ENCODE measurements at regions not wholly inside any gene's neighbourhood (a gene's known extent, or its start where the extent isn't known, plus 50 kb on each side); places are given as distances from the start of the nearest gene placed in this dataset.

DNA sequence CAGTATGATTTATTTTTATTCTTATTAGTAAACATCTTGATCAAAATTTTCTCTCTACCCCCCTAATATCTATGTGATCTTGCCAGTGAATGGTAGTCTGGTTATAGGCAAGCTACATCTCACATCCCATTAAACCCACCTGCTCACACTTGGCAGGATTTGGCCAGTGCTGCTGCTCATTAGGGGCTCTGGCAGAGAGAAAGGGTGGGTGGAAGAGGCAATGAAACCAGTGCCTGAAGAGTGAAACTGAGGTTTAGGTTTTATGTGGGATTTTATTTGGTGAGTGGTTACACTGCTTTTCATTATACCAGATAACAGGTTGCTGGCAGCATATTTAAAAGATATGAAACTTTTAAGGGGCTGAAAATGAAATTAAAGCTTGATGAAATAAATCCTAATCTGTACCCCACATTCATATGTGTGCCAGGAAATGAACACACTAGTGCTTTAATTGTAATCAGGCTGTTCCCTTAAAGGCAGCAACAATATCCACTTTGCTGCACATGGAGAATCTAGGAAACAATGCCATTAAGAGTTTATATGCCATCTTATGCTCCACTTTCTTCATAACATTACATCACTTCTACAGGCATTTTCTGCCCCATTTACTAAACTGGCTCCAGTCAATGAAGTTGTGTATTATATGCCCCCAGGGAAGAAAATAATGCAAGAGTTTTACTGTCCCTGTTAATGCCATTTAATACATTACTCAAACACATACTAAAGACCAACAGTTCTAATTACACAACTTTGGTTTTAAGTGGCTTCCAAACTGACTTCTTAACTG, 688.7 kb downstream of the MECOM start:
- Histone ChIP-seq H3K4me1 (no peaks in the 10 kb centered on the region), H3K9me3 (no peaks in the 10 kb centered on the region), H3K4me3 (no peak overlapping the region), H3K36me3 (ENCODE audit: low read depth, missing control alignments) (no peaks in the 10 kb centered on the region), H3K27me3 (no peaks in the 10 kb centered on the region), H3K27ac (no peak overlapping the region)
- DNase-seq: no peak
- TF ChIP-seq, protein P1, sequence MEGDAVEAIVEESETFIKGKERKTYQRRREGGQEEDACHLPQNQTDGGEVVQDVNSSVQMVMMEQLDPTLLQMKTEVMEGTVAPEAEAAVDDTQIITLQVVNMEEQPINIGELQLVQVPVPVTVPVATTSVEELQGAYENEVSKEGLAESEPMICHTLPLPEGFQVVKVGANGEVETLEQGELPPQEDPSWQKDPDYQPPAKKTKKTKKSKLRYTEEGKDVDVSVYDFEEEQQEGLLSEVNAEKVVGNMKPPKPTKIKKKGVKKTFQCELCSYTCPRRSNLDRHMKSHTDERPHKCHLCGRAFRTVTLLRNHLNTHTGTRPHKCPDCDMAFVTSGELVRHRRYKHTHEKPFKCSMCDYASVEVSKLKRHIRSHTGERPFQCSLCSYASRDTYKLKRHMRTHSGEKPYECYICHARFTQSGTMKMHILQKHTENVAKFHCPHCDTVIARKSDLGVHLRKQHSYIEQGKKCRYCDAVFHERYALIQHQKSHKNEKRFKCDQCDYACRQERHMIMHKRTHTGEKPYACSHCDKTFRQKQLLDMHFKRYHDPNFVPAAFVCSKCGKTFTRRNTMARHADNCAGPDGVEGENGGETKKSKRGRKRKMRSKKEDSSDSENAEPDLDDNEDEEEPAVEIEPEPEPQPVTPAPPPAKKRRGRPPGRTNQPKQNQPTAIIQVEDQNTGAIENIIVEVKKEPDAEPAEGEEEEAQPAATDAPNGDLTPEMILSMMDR (IDR thresholded peaks at IDR 0.05): no peak
- no peak for TF ChIP-seq POLR2A (IDR thresholded peaks at IDR 0.05)
- intact Hi-C loops (cut with DNase I; ENCODE audit: low total_unique reads): no loop called here

GRCh38 chr3:168973897-168974296, 689.6 kb downstream of the MECOM start:
- Histone ChIP-seq H3K4me1 (no peaks in the 10 kb centered on the region), H3K27me3 (no peaks in the 10 kb centered on the region), H3K36me3 (ENCODE audit: low read depth, missing control alignments) (no peaks in the 10 kb centered on the region), H3K27ac (no peak overlapping the region), H3K4me3 (no peak overlapping the region), H3K9me3 (no peaks in the 10 kb centered on the region)
- intact Hi-C loops (cut with DNase I; ENCODE audit: low total_unique reads): no loop called here
- TF ChIP-seq POLR2A (IDR thresholded peaks at IDR 0.05): no peak
- TF ChIP-seq, protein P1 (IDR thresholded peaks at IDR 0.05): no peak
- WGBS, 2 donors: 89 to 95% methylated on average over 2 of the region's 2 CpGs
- DNase-seq: no peak

DNA sequence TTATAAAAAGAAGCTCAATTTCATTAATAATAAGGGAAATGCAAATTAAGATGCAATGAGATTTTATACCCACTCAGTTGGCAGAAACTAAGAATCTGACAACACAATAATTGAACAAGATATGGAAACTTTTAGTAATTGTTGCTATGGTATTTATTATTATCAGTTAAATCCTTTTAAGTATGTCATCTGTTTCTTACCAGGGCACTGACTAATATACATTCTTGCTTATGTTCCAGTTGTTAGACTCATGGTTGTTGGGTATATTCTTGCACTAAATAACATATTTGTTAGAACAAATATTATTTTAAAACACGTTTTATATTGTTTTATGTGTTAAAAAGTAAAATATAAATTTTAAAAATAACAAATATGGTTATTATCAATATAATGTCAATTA, 690.3 kb downstream of the MECOM start:
- no peaks in the 10 kb centered on the region for H3K4me1 ChIP-seq
- TF ChIP-seq, protein P1 (IDR thresholded peaks at IDR 0.05): no peak
- no peak for TF ChIP-seq POLR2A (IDR thresholded peaks at IDR 0.05)
- H3K4me3 ChIP-seq: no peak overlapping the region
- H3K27ac ChIP-seq: no peak overlapping the region
- H3K9me3 ChIP-seq: no peaks in the 10 kb centered on the region
- intact Hi-C loops (cut with DNase I; ENCODE audit: low total_unique reads): no loop called here
- H3K27me3 ChIP-seq: no peaks in the 10 kb centered on the region
- H3K36me3 ChIP-seq (ENCODE audit: low read depth, missing control alignments): no peaks in the 10 kb centered on the region
- DNase-seq: no peak
- WGBS, 2 donors: 91 to 95% methylated on average over 1 of the region's 1 CpG

DNA sequence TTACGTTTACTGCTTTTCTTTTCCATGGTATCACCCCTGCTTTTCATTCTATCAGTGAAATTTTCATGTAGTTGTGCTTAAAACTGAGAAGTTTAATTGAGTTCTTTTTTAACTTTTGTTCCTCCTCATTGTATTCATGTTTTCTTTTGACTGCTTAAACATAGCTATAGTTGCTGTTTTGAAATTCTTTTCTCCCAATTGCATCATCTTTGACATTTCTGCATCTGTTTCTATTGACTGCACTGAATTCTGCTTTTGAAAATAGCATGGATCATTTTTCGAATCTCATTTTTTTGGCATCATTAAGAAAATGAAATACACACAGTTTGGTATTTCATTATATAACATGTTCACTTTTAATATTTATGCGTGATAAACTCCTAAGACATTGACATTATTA, 694.9 kb downstream of the MECOM start:
- H3K4me1 ChIP-seq: no peaks in the 10 kb centered on the region
- H3K9me3 ChIP-seq: no peaks in the 10 kb centered on the region
- DNase-seq: no peak
- intact Hi-C loops (cut with DNase I; ENCODE audit: low total_unique reads): no loop called here
- WGBS, 2 donors: 86 to 87% methylated on average over 3 of the region's 3 CpGs
- H3K36me3 ChIP-seq (ENCODE audit: low read depth, missing control alignments): no peaks in the 10 kb centered on the region
- H3K27ac ChIP-seq: no peak overlapping the region
- H3K27me3 ChIP-seq: no peaks in the 10 kb centered on the region
- TF ChIP-seq, protein P1 (IDR thresholded peaks at IDR 0.05): no peak
- no peak for TF ChIP-seq POLR2A (IDR thresholded peaks at IDR 0.05)
- no peak overlapping the region for H3K4me3 ChIP-seq

DNA sequence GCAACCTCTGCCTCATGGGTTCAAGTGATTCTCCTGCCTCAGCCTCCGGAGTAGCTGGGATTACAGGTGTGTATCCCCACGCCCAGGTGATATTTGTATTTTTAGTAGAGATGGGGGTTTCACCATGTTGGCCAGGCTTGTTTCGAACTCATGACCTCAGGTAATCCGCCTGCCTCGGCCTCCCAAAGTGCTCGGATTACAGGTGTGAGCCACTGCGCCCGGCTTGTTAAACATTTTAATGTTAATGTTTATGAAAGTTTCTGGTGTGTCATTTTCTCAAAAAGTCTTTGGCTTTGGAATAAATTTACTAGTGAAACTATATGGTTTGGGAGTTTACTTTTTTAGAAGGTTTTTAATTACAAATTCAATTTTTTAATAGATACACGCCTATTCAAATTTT, 698.8 kb downstream of the MECOM start:
- H3K27me3 ChIP-seq: no peaks in the 10 kb centered on the region
- no peaks in the 10 kb centered on the region for H3K9me3 ChIP-seq
- intact Hi-C loops (cut with DNase I; ENCODE audit: low total_unique reads): no loop called here
- no peak overlapping the region for H3K4me3 ChIP-seq
- no peaks in the 10 kb centered on the region for H3K36me3 ChIP-seq (ENCODE audit: low read depth, missing control alignments)
- TF ChIP-seq, protein P1 (IDR thresholded peaks at IDR 0.05): no peak
- TF ChIP-seq POLR2A (IDR thresholded peaks at IDR 0.05): no peak
- WGBS, 2 donors: 93% methylated on average over 9 of the region's 9 CpGs
- no peaks in the 10 kb centered on the region for H3K4me1 ChIP-seq
- no peak overlapping the region for H3K27ac ChIP-seq
- DNase-seq: no peak

All from testis (tissue), 2 donors.